HEK293 (cell line): ENCODE measurements at regions not wholly inside any gene's neighbourhood (a gene's known extent, or its start where the extent isn't known, plus 50 kb on each side); places are given as distances from the start of the nearest gene placed in this dataset.
A peak's percentile ranks its signal among the peaks of the same experiment; 100 is the strongest.
"Not testable (repeated sequence)": the region's sequence is repeated elsewhere in the genome, so short reads cannot be mapped to it uniquely, and the experiment has no call there.

Source experiments
- CTCF ChIA-PET: fragments of 350-600 bp; formaldehyde crosslinking; extraction: SDS; loops from one replicate; lab custom pipeline; 2021; ENCODE audit warnings: antibody characterized with exemption; lab: Yijun Ruan, JAX
- POLR2A ChIA-PET: fragments of 300-600 bp; formaldehyde crosslinking; extraction: SDS; loops from one replicate; lab custom pipeline; 2020; ENCODE audit warnings: antibody characterized with exemption, inconsistent platforms; lab: Yijun Ruan, JAX
- H3K27ac ChIP-seq: fragments of 200-500 bp; sonication (Bioruptor generic); 2 replicates; pipeline ENCODE4 v1.5.1; 2014; ENCODE audit warnings: low read depth, low read length, control low read depth, inconsistent platforms; ENCODE audit errors: extremely low read depth
- H3K36me3 ChIP-seq, 2 experiments: fragments of 200-500 bp in 1 of 2; sonication (Bioruptor generic) in 1 of 2; 1 replicate in 1 of 2; 2 replicates in 1 of 2; pipeline ENCODE4 v1.5.1; 2014 to 2017; ENCODE audit warnings: inconsistent platforms in 2 of 2, low read length in 2 of 2; ENCODE audit not compliant: control insufficient read depth in 2 of 2, insufficient read depth in 1 of 2
- H3K4me1 ChIP-seq: fragments of 200-500 bp; sonication (Bioruptor generic); 2 replicates; pipeline ENCODE4 v1.5.1; 2014; ENCODE audit warnings: mild to moderate bottlenecking, low read length, inconsistent platforms; ENCODE audit not compliant: control insufficient read depth, insufficient read depth
- H3K4me3 ChIP-seq: 2 replicates; pipeline ENCODE4 v1.5.1; 2011; ENCODE audit warnings: low read depth, mild to moderate bottlenecking, control low read depth, low read length, moderate library complexity
- H3K9me3 ChIP-seq: fragments of 200-500 bp; sonication (Bioruptor generic); 2 replicates; pipeline ENCODE4 v1.5.1; 2014; ENCODE audit warnings: low read depth, low read length, inconsistent platforms; ENCODE audit not compliant: control insufficient read depth, insufficient read depth
- KLF8 ChIP-seq: fragments of 450-650 bp; formaldehyde crosslinking; IDR thresholded peaks from 2 replicates; pipeline ENCODE4 v1.5.1; 2016; ENCODE audit warnings: missing biosample characterization, missing genetic modification characterization
- PBX3 ChIP-seq: sonication (generic); formaldehyde crosslinking; IDR thresholded peaks from 2 replicates; pipeline ENCODE4 v1.8.1; 2022; ENCODE audit warnings: mild to moderate bottlenecking, moderate library complexity, missing genetic modification reagents
- WT1 ChIP-seq: fragments of 450-650 bp; formaldehyde crosslinking; IDR thresholded peaks from 2 replicates; pipeline ENCODE4 v1.5.1; 2016; ENCODE audit warnings: missing biosample characterization, missing genetic modification characterization
- YY2 ChIP-seq: fragments of 450-650 bp; formaldehyde crosslinking; IDR thresholded peaks from 2 replicates; pipeline ENCODE4 v1.5.1; 2016; ENCODE audit warnings: missing biosample characterization, missing genetic modification characterization
- ZBTB20 ChIP-seq: fragments of 450-650 bp; formaldehyde crosslinking; IDR thresholded peaks from 2 replicates; pipeline ENCODE4 v1.5.1; 2016; ENCODE audit warnings: missing biosample characterization, missing genetic modification characterization
- ZNF121 ChIP-seq: fragments of 450-650 bp; formaldehyde crosslinking; IDR thresholded peaks from 2 replicates; pipeline ENCODE4 v1.5.1; 2016; ENCODE audit warnings: missing biosample characterization, missing genetic modification characterization
- ZNF157 ChIP-seq: fragments of 450-650 bp; formaldehyde crosslinking; IDR thresholded peaks from 2 replicates; pipeline ENCODE4 v1.5.1; 2016; ENCODE audit warnings: missing biosample characterization, missing genetic modification characterization
- ZNF16 ChIP-seq: fragments of 450-650 bp; formaldehyde crosslinking; IDR thresholded peaks from 2 replicates; pipeline ENCODE4 v1.5.1; 2016; ENCODE audit warnings: low read depth, missing biosample characterization, missing genetic modification characterization
- ZNF24 ChIP-seq: fragments of 450-650 bp; formaldehyde crosslinking; IDR thresholded peaks from 2 replicates; pipeline ENCODE4 v1.5.1; 2016; ENCODE audit warnings: missing biosample characterization, missing genetic modification characterization
- ZNF266 ChIP-seq: fragments of 450-650 bp; formaldehyde crosslinking; IDR thresholded peaks from 2 replicates; pipeline ENCODE4 v1.5.1; 2016; ENCODE audit warnings: missing biosample characterization, missing genetic modification characterization, low read depth
- ZNF341 ChIP-seq: fragments of 450-650 bp; formaldehyde crosslinking; IDR thresholded peaks from 2 replicates; pipeline ENCODE4; 2016; ENCODE audit warnings: low read depth, missing biosample characterization, missing genetic modification characterization
- ZNF398 ChIP-seq: fragments of 450-650 bp; formaldehyde crosslinking; IDR thresholded peaks from 2 replicates; pipeline ENCODE4 v1.5.1; 2017; ENCODE audit warnings: missing biosample characterization, missing genetic modification characterization
- ZNF488 ChIP-seq: fragments of 450-650 bp; formaldehyde crosslinking; IDR thresholded peaks from 2 replicates; pipeline ENCODE4 v1.5.1; 2016; ENCODE audit warnings: missing biosample characterization, missing genetic modification characterization
- ZNF624 ChIP-seq: fragments of 450-650 bp; formaldehyde crosslinking; IDR thresholded peaks from 2 replicates; pipeline ENCODE4 v1.5.1; 2017; ENCODE audit warnings: missing biosample characterization, missing genetic modification characterization
- ZNF76 ChIP-seq: fragments of 450-650 bp; formaldehyde crosslinking; IDR thresholded peaks from 2 replicates; pipeline ENCODE4; 2016; ENCODE audit warnings: low read depth, missing biosample characterization, missing genetic modification characterization, borderline replicate concordance
- ZNF785 ChIP-seq: fragments of 450-650 bp; formaldehyde crosslinking; IDR thresholded peaks from 2 replicates; pipeline ENCODE4 v1.5.1; 2016; ENCODE audit warnings: missing biosample characterization, missing genetic modification characterization
- ZNF830 ChIP-seq: fragments of 450-650 bp; IDR thresholded peaks from 2 replicates; pipeline ENCODE4 v1.5.0; 2018; ENCODE audit warnings: missing biosample characterization, missing genetic modification characterization, low read depth, mild to moderate bottlenecking, moderate library complexity
- ZSCAN16 ChIP-seq: fragments of 450-650 bp; formaldehyde crosslinking; IDR thresholded peaks from 2 replicates; pipeline ENCODE4 v1.5.1; 2016; ENCODE audit warnings: missing biosample characterization, missing genetic modification characterization

- H3K9me3 ChIP-seq, H3K27ac ChIP-seq, POLR2A ChIA-PET, H3K4me1 ChIP-seq, CTCF ChIA-PET, H3K4me3 ChIP-seq, H3K36me3 ChIP-seq: not testable (repeated sequence)
- TF ChIP-seq ZNF121 (tag by site-specific recombination) = peak; percentile 45; the same call in 1 of the 2 replicates
Measured at GRCh38 chr3:177353879-177354278, 156.6 kb upstream of the TBL1XR1 start.

- no peaks in the 10 kb centered on the region for H3K9me3 ChIP-seq
- H3K36me3 ChIP-seq = no peaks in the 10 kb centered on the region
- no peak overlapping the region for H3K4me3 ChIP-seq
- H3K27ac ChIP-seq = no peak overlapping the region
- ChIA-PET CTCF (no interaction called here), POLR2A (no interaction called here)
- TF ChIP-seq ZNF488 = no peak
- TF ChIP-seq ZNF16 = no peak
- no peak for TF ChIP-seq PBX3 (CRISPR knock-in tag)
- TF ChIP-seq ZNF266 (tag by site-specific recombination) = no peak
- TF ChIP-seq ZNF157 (tag by site-specific recombination) = no peak
- no peak for TF ChIP-seq ZNF341
- no peak for TF ChIP-seq ZSCAN16 (tag by site-specific recombination)
- no peak for TF ChIP-seq ZNF830
- TF ChIP-seq KLF8 (tag by site-specific recombination) = no peak
- peaks cover 3% of the 10 kb centered on the region for H3K4me1 ChIP-seq
Measured at GRCh38 chr3:177354466-177354865, 157.2 kb upstream of the TBL1XR1 start.

- no peak overlapping the region for H3K27ac ChIP-seq
- no peaks in the 10 kb centered on the region for H3K36me3 ChIP-seq
- H3K4me3 ChIP-seq = no peak overlapping the region
- H3K9me3 ChIP-seq = no peaks in the 10 kb centered on the region
- H3K4me1 ChIP-seq = peaks cover 3% of the 10 kb centered on the region
- CTCF ChIA-PET = no interaction called here
- POLR2A ChIA-PET = no interaction called here
- no peak for TF ChIP-seq ZNF785 (tag by site-specific recombination)
- no peak for TF ChIP-seq YY2 (tag by site-specific recombination)
- no peak for TF ChIP-seq ZNF624
- TF ChIP-seq ZBTB20 = no peak
- TF ChIP-seq ZNF76 (tag by site-specific recombination) = no peak
- TF ChIP-seq ZNF398 = no peak
- no peak for TF ChIP-seq WT1 (tag by site-specific recombination)
- no peak for TF ChIP-seq ZNF24 (tag by site-specific recombination)
Measured at GRCh38 chr3:177356113-177356512, 158.8 kb upstream of the TBL1XR1 start.
